NCI-H1694 (cell line): ENCODE measurements at regions not wholly inside any gene's neighbourhood (a gene's known extent, or its start where the extent isn't known, plus 50 kb on each side); places are given as distances from the start of the nearest gene placed in this dataset.

Experiments used
- DNase-seq: peaks from one replicate; lab custom pipeline; 2025; lab: John Stamatoyannopoulos, UW

DNA sequence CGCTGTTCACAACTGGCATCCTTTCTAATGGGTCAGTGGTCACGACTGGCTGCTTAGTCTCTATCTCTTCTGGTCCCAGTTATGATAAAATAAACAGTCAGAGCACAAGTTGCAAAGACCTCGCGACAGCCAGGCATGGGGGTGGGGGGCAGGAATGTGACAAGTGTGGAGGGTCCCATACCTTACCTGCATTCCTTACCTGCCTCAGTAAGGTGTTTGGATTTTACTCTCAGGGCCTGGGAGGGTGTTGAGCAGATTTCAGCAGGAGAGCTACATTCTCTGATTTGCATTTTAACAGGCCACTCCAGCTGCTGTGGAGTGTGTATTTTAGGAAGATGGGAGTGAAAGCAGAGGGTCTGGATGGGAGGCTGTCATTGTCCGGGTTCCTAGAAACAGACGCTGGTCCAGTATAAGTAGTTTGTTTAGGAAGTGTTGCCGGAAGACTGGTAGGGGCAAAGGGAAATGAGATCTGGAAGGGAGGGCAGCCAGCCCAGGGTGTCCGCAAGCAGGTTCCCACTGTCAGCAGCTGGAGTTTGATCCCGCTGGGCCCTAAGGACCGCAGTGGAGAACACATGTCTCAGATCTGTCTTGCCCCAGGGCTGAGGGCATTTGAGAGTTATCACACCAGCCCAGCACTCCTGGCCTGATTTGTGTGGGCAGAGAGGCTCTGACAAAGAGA, 920.0 kb downstream of the UQCRFS1 start:
- no peak for DNase-seq

GRCh38 chr19:28291874-28292273, 921.1 kb downstream of the UQCRFS1 start:
- no peak for DNase-seq

DNA sequence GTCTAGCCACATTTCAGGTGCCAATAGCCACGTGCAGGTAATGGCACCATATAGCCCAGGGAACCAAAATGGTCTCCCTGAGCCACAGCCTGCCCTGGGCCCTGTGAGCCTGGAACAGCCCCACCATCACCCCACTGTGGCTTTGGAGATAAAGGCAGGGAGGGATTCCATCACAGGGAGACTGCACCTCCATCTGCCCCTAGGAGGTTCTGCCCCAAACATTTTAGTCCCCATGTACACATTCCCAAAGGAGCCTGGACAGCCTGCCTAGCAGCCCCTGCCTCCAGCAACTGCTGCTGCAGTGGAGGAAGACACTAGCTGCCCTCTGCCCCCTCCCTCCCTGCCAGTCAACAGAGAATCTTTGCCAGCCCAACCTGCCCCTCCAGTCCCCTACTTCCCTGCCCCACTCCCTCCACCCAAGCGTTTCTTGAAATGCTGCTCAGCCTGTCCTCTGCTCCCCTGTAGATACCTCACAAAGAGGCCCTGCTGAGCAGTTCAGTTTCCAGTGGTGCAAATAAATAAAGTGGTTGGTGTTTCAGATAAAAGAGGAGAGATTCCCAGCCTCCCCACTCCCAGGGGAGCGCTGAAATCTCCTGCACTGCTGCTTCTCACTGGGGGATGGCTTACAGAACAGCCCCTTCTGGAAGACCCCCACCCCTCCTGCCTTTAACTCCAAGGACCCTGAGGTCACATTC, 921.8 kb downstream of the UQCRFS1 start:
- no peak for DNase-seq

- peak; percentile 27 for DNase-seq
Observed at GRCh38 chr19:28289295-28290063, 923.5 kb downstream of the UQCRFS1 start.

DNA sequence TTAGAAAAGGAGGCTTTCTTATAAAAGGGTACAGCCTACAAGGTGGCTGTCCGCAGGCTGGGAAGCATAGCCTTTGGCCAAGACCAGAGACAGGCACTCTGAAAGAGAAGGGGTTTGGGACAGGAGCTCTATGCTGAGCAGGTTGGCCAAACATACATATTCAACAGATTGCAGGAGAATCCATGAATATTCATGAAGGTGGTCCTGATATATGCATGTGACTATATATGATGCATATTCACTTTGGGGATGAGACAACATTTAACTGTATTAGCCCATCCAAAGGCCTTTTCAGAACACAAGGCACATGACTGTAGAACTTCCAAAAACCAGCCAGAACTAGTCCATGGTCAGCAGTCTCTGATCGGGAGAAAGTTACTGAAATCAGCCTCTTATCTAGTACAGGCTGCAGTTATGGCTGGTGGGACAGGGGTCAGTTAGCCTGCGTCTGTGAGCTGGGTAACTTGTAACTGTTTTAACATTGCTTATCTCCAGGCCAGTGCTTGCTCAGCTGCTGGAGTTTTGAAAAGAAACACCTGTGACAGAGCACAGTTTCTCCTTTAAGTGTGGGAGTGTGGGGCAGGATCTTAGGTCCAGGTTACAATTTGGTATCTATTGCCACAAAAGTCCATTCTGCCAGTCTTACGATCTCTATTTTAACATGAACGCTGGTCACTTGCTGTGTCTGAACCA, 924.2 kb downstream of the UQCRFS1 start:
- DNase-seq = no peak

DNA sequence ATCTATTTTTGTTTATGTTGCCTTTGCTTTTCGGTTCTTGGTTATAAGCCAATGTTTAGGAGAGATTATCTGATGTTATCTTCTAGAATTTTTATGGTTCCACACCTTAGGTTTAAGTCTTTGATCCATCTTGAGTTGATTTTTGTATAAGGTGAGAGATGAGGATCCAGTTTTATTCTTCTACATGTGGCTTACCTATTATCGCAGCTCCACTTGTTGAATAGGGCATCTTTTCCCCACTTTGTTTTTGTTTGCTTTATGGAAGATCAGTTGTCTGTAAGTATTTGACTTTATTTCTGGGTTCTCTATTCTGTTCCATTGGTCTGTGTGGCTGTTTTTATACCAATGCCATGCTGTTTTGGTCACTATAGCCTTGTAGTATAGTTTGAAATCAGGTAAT, 927.0 kb downstream of the UQCRFS1 start:
- no peak for DNase-seq

DNA sequence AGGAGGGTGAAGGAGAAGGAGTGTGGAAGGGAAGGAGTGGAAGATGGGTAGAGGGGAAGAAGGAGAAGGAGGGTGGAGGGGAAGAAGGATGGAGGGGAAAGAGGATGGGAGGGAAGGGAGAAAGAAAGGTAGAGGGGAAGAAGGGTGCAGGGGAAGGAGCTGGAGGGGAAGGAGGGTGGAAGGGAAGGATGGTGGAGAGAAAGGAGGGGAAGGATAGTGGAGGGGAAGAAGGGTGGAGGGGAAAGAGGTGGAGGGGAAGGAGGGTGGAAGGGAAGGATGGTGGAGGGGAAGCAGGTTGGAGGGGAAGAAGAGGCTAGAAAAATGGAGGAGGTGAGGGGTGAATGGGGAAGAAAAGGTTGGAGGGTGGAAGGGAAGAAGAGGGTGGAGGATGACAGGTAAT, 927.9 kb downstream of the UQCRFS1 start:
- DNase-seq = no peak

GRCh38 chr19:28284389-28284788, 928.6 kb downstream of the UQCRFS1 start:
- DNase-seq = no peak

DNA sequence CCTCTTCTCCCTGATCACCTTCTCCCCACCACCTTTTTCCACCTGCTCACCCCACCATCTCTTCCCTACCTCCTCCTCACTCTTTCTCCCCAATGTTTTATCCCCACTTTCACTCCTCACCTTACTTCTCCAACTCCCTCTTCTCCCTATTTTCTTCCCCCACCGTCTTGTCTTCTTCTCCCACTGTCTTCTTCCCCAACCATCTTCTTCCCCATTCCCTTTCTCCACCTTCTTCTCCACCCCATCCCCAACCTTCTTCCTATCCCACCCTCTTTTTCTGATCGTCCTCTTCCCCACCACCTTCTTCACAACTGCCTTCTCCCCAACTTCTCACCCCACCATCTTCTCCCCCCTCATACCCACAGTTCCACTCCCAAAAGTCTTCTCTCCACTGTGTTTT, 929.4 kb downstream of the UQCRFS1 start:
- no peak for DNase-seq

DNA sequence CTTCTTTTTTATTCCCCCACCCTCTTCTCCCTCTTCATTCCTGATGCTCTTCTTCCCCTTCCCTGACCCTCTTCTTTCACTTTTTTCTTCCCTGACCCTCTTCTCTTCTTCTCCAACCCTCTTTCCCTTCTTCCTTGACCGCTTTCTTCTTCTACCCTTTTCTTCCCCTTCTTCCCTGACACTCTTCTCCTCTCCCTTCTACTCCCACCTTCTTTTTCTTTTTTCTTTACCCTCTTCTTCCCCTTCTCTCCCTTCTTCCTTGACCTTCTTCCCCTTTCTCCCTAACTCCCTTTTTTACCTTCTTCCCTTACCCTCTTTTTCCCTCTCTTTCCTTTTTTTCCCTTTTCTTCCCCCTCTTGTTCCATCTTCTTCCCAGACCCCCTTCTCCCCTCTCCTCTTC, 931.3 kb downstream of the UQCRFS1 start:
- no peak for DNase-seq

- no peak for DNase-seq
Observed at GRCh38 chr19:28264556-28264955, 948.4 kb downstream of the UQCRFS1 start.

DNA sequence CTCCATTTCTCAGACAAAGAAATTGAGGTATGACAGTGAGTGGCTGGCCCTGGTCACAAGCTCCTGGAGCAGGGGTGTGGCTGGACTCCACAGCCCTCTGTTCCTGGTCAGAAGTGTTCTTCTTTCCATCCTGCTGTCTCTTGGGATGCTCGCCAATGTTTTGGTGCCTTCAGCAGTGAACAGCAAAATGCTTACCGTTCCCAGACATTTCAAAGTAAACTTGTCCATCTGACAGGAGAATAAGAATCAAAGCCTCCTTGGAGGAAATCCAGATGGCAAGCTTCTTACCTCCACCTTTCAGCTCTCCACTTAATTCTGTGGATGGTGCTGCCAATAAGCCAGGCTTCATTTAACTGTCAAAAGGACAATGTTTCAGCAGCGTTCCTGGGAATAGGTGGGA, 954.1 kb downstream of the UQCRFS1 start:
- no peak for DNase-seq

DNA sequence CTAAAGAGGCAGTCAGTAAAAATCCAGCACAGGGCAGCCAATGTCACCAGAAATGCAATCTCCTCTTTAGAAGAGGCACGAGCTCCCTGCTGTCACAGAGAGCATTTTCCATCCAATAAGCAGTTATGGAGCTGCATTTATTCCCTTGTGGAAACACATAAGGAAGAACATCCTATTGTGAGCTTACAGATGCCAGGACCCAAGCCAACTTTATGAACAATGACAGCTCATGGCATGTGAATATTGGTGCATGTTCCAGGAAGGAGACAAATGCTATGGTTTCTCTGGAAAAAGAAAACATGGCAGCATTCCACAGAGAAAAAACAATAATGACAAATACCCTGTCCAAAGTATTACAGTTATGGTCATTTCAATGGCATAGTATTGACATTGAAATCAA, 955.6 kb downstream of the UQCRFS1 start:
- no peak for DNase-seq

- no peak for DNase-seq
Observed at GRCh38 chr19:28247243-28247642, 965.7 kb downstream of the UQCRFS1 start.

GRCh38 chr19:28245937-28246336, 967.0 kb downstream of the UQCRFS1 start:
- no peak for DNase-seq

DNA sequence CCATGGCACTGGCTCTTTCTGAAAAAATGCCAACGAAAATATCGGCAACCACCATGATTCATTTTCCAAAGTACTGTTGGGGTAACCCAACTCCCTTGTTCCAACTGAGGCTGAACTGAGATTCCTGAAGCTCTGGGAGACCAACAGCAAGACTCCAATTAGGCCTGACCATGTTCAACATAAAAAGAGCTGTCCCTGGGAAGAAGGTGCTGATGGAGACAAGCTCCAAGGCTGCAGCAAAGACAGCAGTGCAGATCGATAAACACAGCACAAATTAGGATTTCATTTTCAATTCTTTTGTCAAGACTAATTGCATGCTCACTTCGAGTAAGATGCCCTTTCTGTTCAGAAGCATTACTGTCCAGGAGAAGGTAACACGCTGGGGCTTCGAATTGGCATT, 968.0 kb downstream of the UQCRFS1 start:
- DNase-seq = no peak

GRCh38 chr19:28242317-28242927, 970.5 kb downstream of the UQCRFS1 start:
- DNase-seq = no peak

GRCh38 chr19:28239270-28239669, 973.7 kb downstream of the UQCRFS1 start:
- DNase-seq = no peak

GRCh38 chr19:28238270-28238820, 974.6 kb downstream of the UQCRFS1 start:
- DNase-seq = no peak

GRCh38 chr19:28235606-28236125, 977.3 kb downstream of the UQCRFS1 start:
- DNase-seq = no peak

DNA sequence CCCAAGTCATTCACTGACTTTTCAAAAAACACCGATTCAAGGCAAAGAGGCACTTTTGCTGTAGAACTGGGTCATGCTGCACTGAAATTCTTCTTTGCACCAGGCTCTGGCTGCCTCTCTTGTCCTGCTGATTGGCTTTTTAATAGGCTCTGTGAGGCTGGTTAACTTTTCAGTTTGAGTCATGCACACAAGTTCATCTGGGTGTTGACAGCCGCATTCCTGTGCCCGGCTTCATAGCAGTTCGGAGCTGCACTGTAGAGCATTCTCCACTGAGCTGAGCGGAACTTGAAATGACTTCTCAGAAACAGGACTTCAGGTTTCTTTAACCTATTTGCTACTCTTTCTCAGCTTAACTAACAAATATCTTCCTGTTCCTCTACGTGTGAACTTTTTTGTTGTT, 978.3 kb downstream of the UQCRFS1 start:
- DNase-seq = no peak

- no peak for DNase-seq
Observed at GRCh38 chr19:28228854-28229253, 984.1 kb downstream of the UQCRFS1 start.
